Right lobe of liver (tissue), 4 donors: ENCODE measurements at regions not wholly inside any gene's neighbourhood (a gene's known extent, or its start where the extent isn't known, plus 50 kb on each side); places are given as distances from the start of the nearest gene placed in this dataset.

ENCODE experiments used
- POLR2A ChIP-seq: fragments of 450-650 bp; IDR thresholded peaks from one replicate; pipeline ENCODE4 v1.6.1; 2017; ENCODE audit warnings: antibody characterized with exemption, mild to moderate bottlenecking
- TF ChIP-seq, protein P1 (sequence below), 4 donors: fragments of 200-600 bp in 3 of 4; fragments of 450-650 bp in 1 of 4; IDR thresholded peaks; one replicate each; pipeline versions ENCODE4 v1.5.1 to v1.8.0; 2016 to 2022; ENCODE audit warnings: antibody characterized with exemption in 4 of 4, mild to moderate bottlenecking in 2 of 4
- donor health status: DM: no; HTN: no; CAD: no.
- donor health status: DM: no; HTN: no; CAD: no.
- donor health status: DM: no; HTN: yes; CAD: no.

GRCh38 chr18:56067969-56068671, 480.1 kb upstream of the TCF4 start:
- TF ChIP-seq, protein P1, sequence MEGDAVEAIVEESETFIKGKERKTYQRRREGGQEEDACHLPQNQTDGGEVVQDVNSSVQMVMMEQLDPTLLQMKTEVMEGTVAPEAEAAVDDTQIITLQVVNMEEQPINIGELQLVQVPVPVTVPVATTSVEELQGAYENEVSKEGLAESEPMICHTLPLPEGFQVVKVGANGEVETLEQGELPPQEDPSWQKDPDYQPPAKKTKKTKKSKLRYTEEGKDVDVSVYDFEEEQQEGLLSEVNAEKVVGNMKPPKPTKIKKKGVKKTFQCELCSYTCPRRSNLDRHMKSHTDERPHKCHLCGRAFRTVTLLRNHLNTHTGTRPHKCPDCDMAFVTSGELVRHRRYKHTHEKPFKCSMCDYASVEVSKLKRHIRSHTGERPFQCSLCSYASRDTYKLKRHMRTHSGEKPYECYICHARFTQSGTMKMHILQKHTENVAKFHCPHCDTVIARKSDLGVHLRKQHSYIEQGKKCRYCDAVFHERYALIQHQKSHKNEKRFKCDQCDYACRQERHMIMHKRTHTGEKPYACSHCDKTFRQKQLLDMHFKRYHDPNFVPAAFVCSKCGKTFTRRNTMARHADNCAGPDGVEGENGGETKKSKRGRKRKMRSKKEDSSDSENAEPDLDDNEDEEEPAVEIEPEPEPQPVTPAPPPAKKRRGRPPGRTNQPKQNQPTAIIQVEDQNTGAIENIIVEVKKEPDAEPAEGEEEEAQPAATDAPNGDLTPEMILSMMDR (IDR thresholded peaks at IDR 0.05), result no peak
- no peak for TF ChIP-seq POLR2A
